GM21367 (cell line): ENCODE measurements at regions not wholly inside any gene's neighbourhood (a gene's known extent, or its start where the extent isn't known, plus 50 kb on each side); places are given as distances from the start of the nearest gene placed in this dataset.

Experiments
- ATAC-seq: cut with Tn5 transposase; IDR thresholded peaks from one replicate; pipeline ENCODE4 v1.9.1; 2021; ENCODE audit not compliant: unreplicated experiment

- no peak for ATAC-seq
Measured at GRCh38 chr5:156232251-156232869, 94.6 kb upstream of the SGCD start.

DNA sequence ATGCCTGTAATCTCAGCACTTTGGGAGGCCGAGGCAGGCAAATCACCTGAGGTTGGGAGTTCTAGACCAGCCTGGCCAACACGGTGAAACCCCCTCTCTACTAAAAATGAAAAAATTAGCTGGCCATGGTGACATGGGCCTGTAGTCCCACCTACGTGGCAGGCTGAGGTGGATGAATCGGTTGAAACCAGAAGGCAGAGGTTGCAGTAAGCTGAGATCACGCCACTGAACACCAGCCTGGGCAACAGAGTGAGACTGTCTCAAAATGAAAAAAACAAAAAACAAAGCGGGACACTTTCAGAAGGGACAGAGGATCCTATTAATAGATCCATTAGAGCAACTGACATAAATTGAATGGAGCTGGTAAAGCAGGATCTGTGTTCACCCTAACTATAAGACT lies 89.6 kb upstream of the SGCD start:
- no peak for ATAC-seq

- ATAC-seq = no peak
Measured at GRCh38 chr5:156239800-156240199, 87.2 kb upstream of the SGCD start.

- no peak for ATAC-seq
Measured at GRCh38 chr5:156240414-156240813, 86.5 kb upstream of the SGCD start.

GRCh38 chr5:156241266-156241665 lies 85.7 kb upstream of the SGCD start:
- ATAC-seq = no peak

GRCh38 chr5:156245895-156246294 lies 81.1 kb upstream of the SGCD start:
- no peak for ATAC-seq

GRCh38 chr5:156251076-156251475 lies 75.9 kb upstream of the SGCD start:
- ATAC-seq = no peak

GRCh38 chr5:156253130-156253529 lies 73.8 kb upstream of the SGCD start:
- ATAC-seq = no peak

DNA sequence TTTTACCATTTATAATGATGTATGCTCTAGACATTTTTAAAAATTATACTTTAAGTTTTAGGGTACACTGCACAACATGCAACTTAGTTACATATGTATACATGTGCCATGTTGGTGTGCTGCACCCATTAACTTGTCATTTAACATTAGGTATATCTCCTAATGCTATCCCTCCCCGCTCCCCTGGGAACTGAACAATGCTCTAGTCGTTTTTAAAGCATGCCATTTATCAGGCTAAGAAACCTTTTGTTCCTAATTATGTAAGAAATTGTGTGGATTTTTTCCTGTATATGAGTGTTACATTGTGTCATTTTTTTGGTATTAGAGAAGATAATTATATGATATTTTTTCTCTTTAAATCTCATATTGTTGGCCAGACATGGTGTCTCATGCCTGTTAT lies 72.8 kb upstream of the SGCD start:
- no peak for ATAC-seq

GRCh38 chr5:156256642-156257041 lies 70.3 kb upstream of the SGCD start:
- no peak for ATAC-seq

DNA sequence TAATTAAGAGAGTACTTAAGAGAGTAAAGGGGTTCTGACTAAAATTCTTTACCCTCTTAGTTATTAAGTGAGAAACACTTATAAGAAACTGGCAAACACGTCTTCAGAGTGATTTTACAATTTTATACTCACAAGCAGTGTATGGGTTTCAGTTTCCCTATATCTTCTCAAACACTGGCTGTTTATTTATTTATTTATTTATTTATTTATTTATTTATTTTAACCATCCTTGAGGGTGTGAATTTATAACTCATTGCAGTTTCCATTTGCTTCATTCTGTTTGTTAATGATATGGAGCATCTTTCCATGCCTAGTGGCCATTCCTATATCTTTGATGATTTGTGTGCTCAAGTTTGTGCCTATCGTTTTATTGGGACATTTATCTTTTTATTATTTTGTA lies 68.0 kb upstream of the SGCD start:
- ATAC-seq = no peak

- ATAC-seq = no peak
Measured at GRCh38 chr5:156259618-156260017, 67.3 kb upstream of the SGCD start.

- ATAC-seq = no peak
Measured at GRCh38 chr5:156261275-156261939, 65.6 kb upstream of the SGCD start.

- no peak for ATAC-seq
Measured at GRCh38 chr5:156271569-156271968, 55.4 kb upstream of the SGCD start.

- ATAC-seq = no peak
Measured at GRCh38 chr5:156272139-156272538, 54.8 kb upstream of the SGCD start.

DNA sequence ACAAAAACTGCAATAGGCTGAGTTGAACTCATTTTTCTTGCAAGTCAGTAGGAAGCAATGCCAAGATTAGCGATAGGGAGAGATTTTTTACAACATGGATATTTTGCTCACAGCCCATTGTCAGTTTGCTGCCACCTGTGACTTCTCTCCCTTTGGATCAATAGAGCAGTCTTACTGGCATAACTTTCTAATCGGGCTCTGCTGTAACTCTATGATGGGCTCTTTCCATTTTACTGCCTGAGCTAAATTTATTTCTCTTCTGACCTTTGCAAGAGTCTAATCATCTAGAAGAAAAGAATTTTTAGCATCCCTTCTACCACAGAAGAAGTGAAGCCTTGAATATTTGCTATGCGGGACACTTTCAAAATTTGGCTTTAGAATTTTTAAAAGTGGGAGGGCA lies 53.6 kb upstream of the SGCD start:
- no peak for ATAC-seq

DNA sequence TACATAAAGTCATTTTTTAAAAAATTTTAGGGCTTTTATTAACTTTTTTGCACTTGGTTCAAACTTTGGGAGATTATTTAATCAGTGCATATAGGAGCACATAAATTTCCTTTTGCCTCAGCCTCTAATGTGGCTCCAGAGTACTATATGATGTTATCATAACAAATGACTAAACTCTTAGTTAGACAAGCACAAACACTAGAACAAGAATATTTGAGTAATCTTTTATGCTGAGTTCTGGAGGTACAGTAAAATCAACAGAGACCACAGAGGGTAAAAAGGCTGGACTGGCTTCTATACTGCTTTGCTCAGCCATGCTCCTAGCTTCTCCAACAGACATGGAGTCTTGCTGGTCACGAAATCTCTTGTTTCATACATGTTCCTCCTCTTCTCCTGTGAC lies 52.5 kb upstream of the SGCD start:
- no peak for ATAC-seq
